Breast epithelium (tissue), 4 donors: ENCODE measurements at regions not wholly inside any gene's neighbourhood (a gene's known extent, or its start where the extent isn't known, plus 50 kb on each side); places are given as distances from the start of the nearest gene placed in this dataset.

Experiments used
- DNase-seq, 2 donors: peaks; one replicate each; pipeline ENCODE4 v3.0.0-alpha.2; 2019; ENCODE audit warnings: low spot score in 2 of 2
- H3K27ac ChIP-seq, 2 donors: fragments of 200-600 bp; sonication (generic) in 1 of 2; one replicate each; pipeline ENCODE4 v1.5.1; 2016 to 2019; ENCODE audit warnings: mild to moderate bottlenecking in 1 of 2
- H3K27me3 ChIP-seq, 2 donors: fragments of 200-600 bp; sonication (generic) in 1 of 2; one replicate each; pipeline versions ENCODE4 v1.5.1 to v1.6.0; 2017 to 2019; ENCODE audit warnings: control low read depth in 1 of 2, mild to moderate bottlenecking in 1 of 2
- H3K36me3 ChIP-seq: fragments of 200-600 bp; one replicate; pipeline ENCODE4 v1.5.1; 2019
- H3K4me1 ChIP-seq, 2 donors: fragments of 200-600 bp; sonication (generic); one replicate each; pipeline ENCODE4 v1.5.1; 2016 to 2019; ENCODE audit warnings: control low read depth in 1 of 2
- H3K4me3 ChIP-seq, 3 donors: fragments of 200-600 bp; sonication (generic); 1 replicate in 2 of 3; 2 replicates in 1 of 3; pipeline ENCODE4 v1.5.1; 2016 to 2019; ENCODE audit warnings: mild to moderate bottlenecking in 3 of 3, moderate library complexity in 2 of 3
- H3K9me3 ChIP-seq, 2 donors: fragments of 200-600 bp; sonication (generic) in 1 of 2; one replicate each; pipeline ENCODE4 v1.5.1; 2016 to 2019; ENCODE audit warnings: control low read depth in 1 of 2
- CTCF ChIP-seq, 3 donors: fragments of 450-650 bp; IDR thresholded peaks; one replicate each; pipeline ENCODE4 v1.5.1; 2016 to 2017; ENCODE audit warnings: antibody characterized with exemption in 3 of 3, mild to moderate bottlenecking in 3 of 3, moderate library complexity in 3 of 3
- POLR2A ChIP-seq: fragments of 450-650 bp; IDR thresholded peaks from one replicate; pipeline ENCODE4 v1.6.1; 2016; ENCODE audit warnings: antibody characterized with exemption, mild to moderate bottlenecking, moderate library complexity
- POLR2AphosphoS5 ChIP-seq, 3 donors: sonication (generic); formaldehyde crosslinking; IDR thresholded peaks; one replicate each; pipeline ENCODE4 v1.6.1; 2017; ENCODE audit warnings: antibody characterized with exemption in 3 of 3
- intact Hi-C: fragments of 100-400 bp; cut with DNase I; formaldehyde crosslinking; loops from one replicate; pipeline ENCODE4 v1.15.1; 2023; ENCODE audit warnings: low total_unique reads

- Histone ChIP-seq H3K36me3 (no peaks in the 10 kb centered on the region), H3K4me3 (no peak overlapping the region), H3K4me1 (no peaks in the 10 kb centered on the region), H3K27me3 (no peaks in the 10 kb centered on the region), H3K27ac (no peak overlapping the region), H3K9me3 (no peaks in the 10 kb centered on the region)
- DNase-seq = no peak
- intact Hi-C loops = no loop called here
- TF ChIP-seq CTCF (IDR thresholded peaks at IDR 0.05) (no peak), POLR2A (no peak), POLR2AphosphoS5 (IDR thresholded peaks at IDR 0.05) (no peak)
Observed at GRCh38 chr6:95095855-95096254, 481.5 kb upstream of the MANEA start.

- Histone ChIP-seq H3K9me3 (no peaks in the 10 kb centered on the region), H3K36me3 (no peaks in the 10 kb centered on the region), H3K4me3 (no peak overlapping the region), H3K27ac (no peak overlapping the region), H3K27me3 (no peaks in the 10 kb centered on the region), H3K4me1 (no peaks in the 10 kb centered on the region)
- intact Hi-C loops = no loop called here
- DNase-seq = no peak
- TF ChIP-seq CTCF (IDR thresholded peaks at IDR 0.05) (no peak), POLR2AphosphoS5 (IDR thresholded peaks at IDR 0.05) (no peak), POLR2A (no peak)
Observed at GRCh38 chr6:95099410-95099809, 477.9 kb upstream of the MANEA start.

GRCh38 chr6:95109212-95109611 lies 468.1 kb upstream of the MANEA start:
- no peaks in the 10 kb centered on the region for H3K27me3 ChIP-seq
- no peak overlapping the region for H3K4me3 ChIP-seq
- H3K27ac ChIP-seq = no peak overlapping the region
- H3K9me3 ChIP-seq = no peaks in the 10 kb centered on the region
- intact Hi-C loops = no loop called here
- no peaks in the 10 kb centered on the region for H3K4me1 ChIP-seq
- no peak for DNase-seq
- no peak for TF ChIP-seq POLR2A
- TF ChIP-seq POLR2AphosphoS5 (IDR thresholded peaks at IDR 0.05) = no peak
- no peak for TF ChIP-seq CTCF (IDR thresholded peaks at IDR 0.05)
- H3K36me3 ChIP-seq = no peaks in the 10 kb centered on the region

GRCh38 chr6:95110767-95111166 lies 466.6 kb upstream of the MANEA start:
- DNase-seq = no peak
- H3K4me1 ChIP-seq = no peaks in the 10 kb centered on the region
- H3K9me3 ChIP-seq = no peaks in the 10 kb centered on the region
- intact Hi-C loops = no loop called here
- no peak overlapping the region for H3K4me3 ChIP-seq
- no peaks in the 10 kb centered on the region for H3K36me3 ChIP-seq
- no peaks in the 10 kb centered on the region for H3K27me3 ChIP-seq
- no peak overlapping the region for H3K27ac ChIP-seq
- TF ChIP-seq CTCF (IDR thresholded peaks at IDR 0.05) (no peak), POLR2A (no peak), POLR2AphosphoS5 (IDR thresholded peaks at IDR 0.05) (no peak)

GRCh38 chr6:95117236-95117635 lies 460.1 kb upstream of the MANEA start:
- no peak for DNase-seq
- TF ChIP-seq POLR2AphosphoS5 (IDR thresholded peaks at IDR 0.05) (no peak), CTCF (IDR thresholded peaks at IDR 0.05) (no peak), POLR2A (no peak)
- no peaks in the 10 kb centered on the region for H3K27me3 ChIP-seq
- H3K36me3 ChIP-seq = no peaks in the 10 kb centered on the region
- no peaks in the 10 kb centered on the region for H3K9me3 ChIP-seq
- no peak overlapping the region for H3K4me3 ChIP-seq
- no peak overlapping the region for H3K27ac ChIP-seq
- intact Hi-C loops = no loop called here
- H3K4me1 ChIP-seq = no peaks in the 10 kb centered on the region
